HepG2 (cell line): ENCODE measurements at regions not wholly inside any gene's neighbourhood (a gene's known extent, or its start where the extent isn't known, plus 50 kb on each side); places are given as distances from the start of the nearest gene placed in this dataset.

Source experiments
- ATAC-seq: fragments of 200-7000 bp; cut with Tn5 transposase; 3 replicates; pipeline ENCODE4 v1.9.1; 2020; ENCODE audit warnings: mild to moderate bottlenecking, moderate library complexity
- BruUV-seq: library from RNA; stranded (reverse); fragments of 400-500 nt; replicated peaks from 2 replicates; lab custom pipeline; 2021; lab: Mats Ljungman, UMichigan
- CTCF ChIA-PET: fragments of 300-600 bp; formaldehyde crosslinking; extraction: SDS; loops from one replicate; lab custom pipeline; 2021; ENCODE audit warnings: low total read pairs, inconsistent platforms, low intra/inter-chr PET ratio; lab: Yijun Ruan, JAX
- POLR2A ChIA-PET: fragments of 350-600 bp; sonication (Branson Sonifier 250); formaldehyde crosslinking; loops from one replicate; lab custom pipeline; 2020; ENCODE audit warnings: antibody characterized with exemption, inconsistent platforms; lab: Yijun Ruan, JAX
- DNase-seq: peaks from one replicate; pipeline ENCODE4 v3.0.0-alpha.2; 2015; ENCODE audit warnings: low spot score
- FAIRE-seq: peaks from 3 replicates; lab custom pipeline; 2011; peaks lifted over from hg19 to GRCh38; lab: Jason Lieb, UNC
- H2AFZ ChIP-seq: one replicate; pipeline ENCODE4 v1.6.1; 2011; ENCODE audit warnings: low read length, inconsistent platforms
- H3K27ac ChIP-seq: fragments of 300-600 bp; 3 replicates; pipeline ENCODE4 v1.8.0; 2011; ENCODE audit warnings: mixed run types, mild to moderate bottlenecking, mixed read lengths, low read length, inconsistent platforms; ENCODE audit not compliant: insufficient read depth; ENCODE audit errors: extremely low read length
- H3K27me3 ChIP-seq, 2 experiments: fragments of 200-600 bp in 1 of 2; 2 replicates in 1 of 2; 3 replicates in 1 of 2; pipeline versions ENCODE4 v1.6.0 to v1.8.0; 2011; ENCODE audit warnings: low read length in 2 of 2, mild to moderate bottlenecking in 2 of 2, moderate library complexity in 2 of 2, inconsistent platforms in 1 of 2; ENCODE audit not compliant: insufficient read depth in 2 of 2, control insufficient read depth in 1 of 2
- H3K36me3 ChIP-seq, 2 experiments: fragments of 200-600 bp in 1 of 2; replicated peaks in 1 of 2; 2 replicates in 1 of 2; 3 replicates in 1 of 2; pipeline versions ENCODE4 v1.5.1 to v1.8.0; 2011; ENCODE audit warnings: low read length in 2 of 2, inconsistent platforms in 1 of 2; ENCODE audit not compliant: insufficient read depth in 2 of 2, control insufficient read depth in 1 of 2
- H3K4me1 ChIP-seq: 2 replicates; pipeline ENCODE4 v1.5.1; 2012; ENCODE audit warnings: low read length, inconsistent platforms; ENCODE audit not compliant: insufficient read depth
- H3K4me2 ChIP-seq: 2 replicates; pipeline ENCODE4 v1.6.0; 2011; ENCODE audit warnings: low read depth, low read length, inconsistent platforms
- H3K4me3 ChIP-seq, 3 experiments: fragments of 200-600 bp in 1 of 3; sonication (generic), shearing (Covaris generic) in 1 of 3; replicated peaks in 1 of 3; 2 replicates each; pipeline ENCODE4 v1.5.1; 2011 to 2016; ENCODE audit warnings: low read length in 3 of 3, inconsistent platforms in 2 of 3, low read depth in 2 of 3, mild to moderate bottlenecking in 2 of 3, control low read depth in 1 of 3, mixed read lengths in 1 of 3; ENCODE audit not compliant: insufficient read depth in 1 of 3
- H3K79me2 ChIP-seq: one replicate; pipeline ENCODE4 v1.6.1; 2011; ENCODE audit warnings: low read length, inconsistent platforms; ENCODE audit not compliant: insufficient read depth
- H3K9ac ChIP-seq: 2 replicates; pipeline ENCODE4 v1.6.0; 2011; ENCODE audit warnings: mild to moderate bottlenecking, low read depth, low read length, inconsistent platforms; ENCODE audit not compliant: insufficient read depth
- H3K9me3 ChIP-seq: 2 replicates; pipeline ENCODE4 v1.5.1; 2012; ENCODE audit warnings: mild to moderate bottlenecking, low read length
- H4K20me1 ChIP-seq: 2 replicates; pipeline ENCODE4 v1.6.0; 2011; ENCODE audit warnings: inconsistent platforms, mild to moderate bottlenecking, low read length, moderate library complexity; ENCODE audit not compliant: insufficient read depth
- ARID5B ChIP-seq: IDR thresholded peaks from 2 replicates; pipeline ENCODE4 v1.4.0; 2020; ENCODE audit warnings: mild to moderate bottlenecking, missing genetic modification reagents
- ATF3 ChIP-seq: sonication (generic); formaldehyde crosslinking; IDR thresholded peaks from 2 replicates; pipeline ENCODE4 v1.4.0; 2020; ENCODE audit warnings: missing genetic modification reagents
- GABPA ChIP-seq, 2 experiments: IDR thresholded peaks; 2 replicates each; pipeline ENCODE4 v1.6.1; 2011 to 2016; ENCODE audit warnings: low read depth in 2 of 2, low read length in 1 of 2, missing biosample characterization in 1 of 2, missing genetic modification characterization in 1 of 2
- ISL2 ChIP-seq: sonication (generic); formaldehyde crosslinking; IDR thresholded peaks from 2 replicates; pipeline ENCODE4 v1.5.0; 2020; ENCODE audit warnings: missing genetic modification reagents
- ZFP91 ChIP-seq: sonication (generic); formaldehyde crosslinking; IDR thresholded peaks from 2 replicates; pipeline ENCODE4 v1.9.0; 2022; ENCODE audit warnings: missing genetic modification reagents, mild to moderate bottlenecking, borderline replicate concordance
- ZNF431 ChIP-seq: sonication (generic); formaldehyde crosslinking; IDR thresholded peaks from 2 replicates; pipeline ENCODE4 v1.9.0; 2022; ENCODE audit warnings: missing genetic modification reagents, low read depth, mild to moderate bottlenecking, borderline replicate concordance
- ZNF816 ChIP-seq: sonication (generic); formaldehyde crosslinking; IDR thresholded peaks from 2 replicates; pipeline ENCODE4 v1.8.0; 2022; ENCODE audit warnings: missing genetic modification reagents, mild to moderate bottlenecking, borderline replicate concordance
- WGBS: methylation state at CpG from one replicate; pipeline ENCODE4 v1.1.6; 2017; ENCODE audit warnings: low lambda C conversion rate; 5-methylcytosine and 5-hydroxymethylcytosine counted together
- in situ Hi-C: cut with HindIII; loops from 2 replicates; pipeline ENCODE4 v1.10.0; 2017; ENCODE audit warnings: low pct_unique_long_range_greater_than_20kb; ENCODE audit not compliant: extremely low pct_ligation_motif_present
- intact Hi-C: fragments of 100-400 bp; cut with micrococcal nuclease; formaldehyde crosslinking; loops from one replicate; pipeline ENCODE4 v1.10.0; 2022; ENCODE audit not compliant: unreplicated experiment
- TF ChIP-seq, protein P1 (sequence below): sonication (generic); formaldehyde crosslinking; IDR thresholded peaks from 2 replicates; pipeline ENCODE4 v1.5.0; 2020; ENCODE audit warnings: missing genetic modification reagents
- TF ChIP-seq, protein P2 (sequence below): sonication (generic); formaldehyde crosslinking; IDR thresholded peaks from 2 replicates; pipeline ENCODE4 v1.4.0; 2020; ENCODE audit warnings: missing genetic modification reagents

DNA sequence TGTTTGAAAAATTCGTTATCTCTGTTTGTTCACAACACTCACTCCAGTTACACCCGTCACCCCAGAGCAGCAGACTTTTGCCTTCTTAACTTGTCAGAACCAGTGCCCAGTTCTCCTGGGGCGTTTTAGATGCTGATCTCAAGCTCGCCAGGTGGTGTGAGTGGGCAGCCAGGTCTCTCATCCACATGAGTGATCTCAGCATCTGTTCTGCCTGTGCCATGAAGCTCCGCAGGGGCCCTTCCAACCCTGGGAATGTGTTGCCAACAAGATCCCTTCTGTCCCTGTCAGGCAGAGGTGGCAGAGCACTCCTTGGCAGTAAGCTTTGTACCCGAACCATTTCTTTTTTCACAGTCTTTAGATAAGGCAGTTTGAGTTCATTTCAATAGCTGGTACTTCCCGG lies 896.5 kb downstream of the UQCRFS1 start:
- no peak overlapping the region for H3K27ac ChIP-seq
- BruUV-seq, result no TSS peak
- H3K9ac ChIP-seq, result no peak overlapping the region
- no peaks in the 10 kb centered on the region for H3K4me1 ChIP-seq
- no peak overlapping the region for H3K4me2 ChIP-seq
- ChIA-PET CTCF (no interaction called here), POLR2A (no interaction called here)
- no peaks in the 10 kb centered on the region for H4K20me1 ChIP-seq
- TF ChIP-seq GABPA (IDR thresholded peaks at IDR 0.05; ENCODE audit: low read depth, low read length) (no peak), GABPA (CRISPR knock-in tag; IDR thresholded peaks at IDR 0.05; ENCODE audit: low read depth) (no peak), ARID5B (no peak), ZNF431 (CRISPR knock-in tag) (no peak), ZFP91 (CRISPR knock-in tag) (no peak), ISL2 (CRISPR knock-in tag) (no peak), ATF3 (no peak), ZNF816 (CRISPR knock-in tag) (no peak)
- TF ChIP-seq, protein P1, sequence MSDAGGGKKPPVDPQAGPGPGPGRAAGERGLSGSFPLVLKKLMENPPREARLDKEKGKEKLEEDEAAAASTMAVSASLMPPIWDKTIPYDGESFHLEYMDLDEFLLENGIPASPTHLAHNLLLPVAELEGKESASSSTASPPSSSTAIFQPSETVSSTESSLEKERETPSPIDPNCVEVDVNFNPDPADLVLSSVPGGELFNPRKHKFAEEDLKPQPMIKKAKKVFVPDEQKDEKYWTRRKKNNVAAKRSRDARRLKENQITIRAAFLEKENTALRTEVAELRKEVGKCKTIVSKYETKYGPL (CRISPR knock-in tag), result no peak
- TF ChIP-seq, protein P2, sequence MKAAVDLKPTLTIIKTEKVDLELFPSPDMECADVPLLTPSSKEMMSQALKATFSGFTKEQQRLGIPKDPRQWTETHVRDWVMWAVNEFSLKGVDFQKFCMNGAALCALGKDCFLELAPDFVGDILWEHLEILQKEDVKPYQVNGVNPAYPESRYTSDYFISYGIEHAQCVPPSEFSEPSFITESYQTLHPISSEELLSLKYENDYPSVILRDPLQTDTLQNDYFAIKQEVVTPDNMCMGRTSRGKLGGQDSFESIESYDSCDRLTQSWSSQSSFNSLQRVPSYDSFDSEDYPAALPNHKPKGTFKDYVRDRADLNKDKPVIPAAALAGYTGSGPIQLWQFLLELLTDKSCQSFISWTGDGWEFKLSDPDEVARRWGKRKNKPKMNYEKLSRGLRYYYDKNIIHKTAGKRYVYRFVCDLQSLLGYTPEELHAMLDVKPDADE, result no peak
- DNase-seq (no peak), ATAC-seq (no peak), FAIRE-seq (no peak)
- 5% methylated on average over 7 of the region's 7 CpGs for WGBS
- no peak overlapping the region for H2AFZ ChIP-seq
- H3K36me3 ChIP-seq, result no peaks in the 10 kb centered on the region
- no peaks in the 10 kb centered on the region for H3K27me3 ChIP-seq
- H3K79me2 ChIP-seq, result no peaks in the 10 kb centered on the region
- in situ Hi-C loops, result no loop called here
- H3K9me3 ChIP-seq, result peaks cover 90% of the 10 kb centered on the region
- no peak overlapping the region for H3K4me3 ChIP-seq
- intact Hi-C loops, result no loop called here
